Fibroblast of lung (primary cell): ENCODE measurements at regions not wholly inside any gene's neighbourhood (a gene's known extent, or its start where the extent isn't known, plus 50 kb on each side); places are given as distances from the start of the nearest gene placed in this dataset.

Source experiments
- DNase-seq, 2 donors: peaks; one replicate each; pipeline versions ENCODE4 v3.0.0 to v3.0.0-alpha.2; 2010; ENCODE audit warnings: low read depth in 2 of 2
- H2AFZ ChIP-seq: 2 replicates; pipeline ENCODE4 v1.5.1; 2012; ENCODE audit warnings: low read length, control low read depth, inconsistent platforms
- H3K27ac ChIP-seq: 2 replicates; pipeline ENCODE4 v1.5.1; 2011; ENCODE audit warnings: low read length, control low read depth; ENCODE audit not compliant: insufficient read depth
- H3K27me3 ChIP-seq: 2 replicates; pipeline ENCODE4 v1.5.1; 2011; ENCODE audit warnings: mild to moderate bottlenecking, low read length; ENCODE audit not compliant: control insufficient read depth, insufficient read depth
- H3K36me3 ChIP-seq: 2 replicates; pipeline ENCODE4 v1.5.1; 2011; ENCODE audit warnings: low read length; ENCODE audit not compliant: control insufficient read depth, insufficient read depth
- H3K4me1 ChIP-seq: 2 replicates; pipeline ENCODE4 v1.5.1; 2011; ENCODE audit warnings: low read length; ENCODE audit not compliant: control insufficient read depth, insufficient read depth; ENCODE audit errors: extremely low read depth
- H3K4me2 ChIP-seq: 2 replicates; pipeline ENCODE4 v1.5.1; 2011; ENCODE audit warnings: low read length, control low read depth; ENCODE audit not compliant: insufficient read depth; ENCODE audit errors: extremely low read depth
- H3K4me3 ChIP-seq, 4 experiments: fragments of 200-600 bp in 1 of 4; sonication (generic) in 1 of 4; replicated peaks in 1 of 4; 2 replicates each; pipeline ENCODE4 v1.5.1; 2011 to 2016; ENCODE audit warnings: low read length in 4 of 4, low read depth in 3 of 4, mild to moderate bottlenecking in 3 of 4, control low read depth in 2 of 4, inconsistent platforms in 1 of 4, mixed read lengths in 1 of 4; ENCODE audit not compliant: insufficient read depth in 1 of 4; ENCODE audit errors: control extremely low read depth in 1 of 4
- H3K79me2 ChIP-seq: 2 replicates; pipeline ENCODE4 v1.5.1; 2012; ENCODE audit warnings: mild to moderate bottlenecking, low read length, inconsistent platforms; ENCODE audit not compliant: control insufficient read depth, insufficient read depth
- H3K9ac ChIP-seq: 2 replicates; pipeline ENCODE4 v1.5.1; 2011; ENCODE audit warnings: mild to moderate bottlenecking, low read length, control low read depth; ENCODE audit not compliant: insufficient read depth
- H3K9me3 ChIP-seq: 2 replicates; pipeline ENCODE4 v1.5.1; 2012; ENCODE audit warnings: low read depth, low read length; ENCODE audit not compliant: control insufficient read depth, insufficient read depth
- H4K20me1 ChIP-seq: 2 replicates; pipeline ENCODE4 v1.5.1; 2011; ENCODE audit warnings: low read length; ENCODE audit not compliant: control insufficient read depth, insufficient read depth; ENCODE audit errors: extremely low read depth
- CTCF ChIP-seq, 2 donors: IDR thresholded peaks in 1 of 2; conservative IDR thresholded peaks in 1 of 2; 1 replicate in 1 of 2; 2 replicates in 1 of 2; pipeline ENCODE4 v1.5.1; 2011 to 2012; ENCODE audit warnings: low read length in 2 of 2, control low read depth in 1 of 2, inconsistent platforms in 1 of 2, low read depth in 1 of 2, mild to moderate bottlenecking in 1 of 2
- EZH2 ChIP-seq: IDR thresholded peaks from 2 replicates; pipeline ENCODE4 v1.5.1; 2012; ENCODE audit warnings: low read length, control low read depth, mild to moderate bottlenecking; ENCODE audit errors: missing control alignments

GRCh38 chr5:165457859-165458481 is 1952.6 kb downstream of the MAT2B start:
- Histone ChIP-seq H3K4me2 (no peak overlapping the region), H3K27ac (no peak overlapping the region), H3K4me3 (no peak overlapping the region), H3K9me3 (no peaks in the 10 kb centered on the region), H3K36me3 (no peaks in the 10 kb centered on the region), H3K27me3 (no peaks in the 10 kb centered on the region), H4K20me1 (no peaks in the 10 kb centered on the region), H3K9ac (no peak overlapping the region), H3K79me2 (no peaks in the 10 kb centered on the region), H2AFZ (no peak overlapping the region), H3K4me1 (no peaks in the 10 kb centered on the region)
- peak; percentile 46 to 72 for DNase-seq
- TF ChIP-seq CTCF (conservative IDR thresholded peaks at IDR 0.05 in 1 of 2, IDR thresholded peaks at IDR 0.05 in 1 of 2; ENCODE audit: low read depth in 1 of 2, low read length in 2 of 2), result peak; percentile 25 to 82
- TF ChIP-seq EZH2, result no peak

- no peaks in the 10 kb centered on the region for H3K79me2 ChIP-seq
- H4K20me1 ChIP-seq, result no peaks in the 10 kb centered on the region
- H3K27me3 ChIP-seq, result no peaks in the 10 kb centered on the region
- peak; percentile 17 to 24 for DNase-seq
- TF ChIP-seq CTCF (conservative IDR thresholded peaks at IDR 0.05 in 1 of 2, IDR thresholded peaks at IDR 0.05 in 1 of 2; ENCODE audit: low read depth in 1 of 2, low read length in 2 of 2) (no peak), EZH2 (no peak)
- H3K4me1 ChIP-seq, result no peaks in the 10 kb centered on the region
- H2AFZ ChIP-seq, result no peak overlapping the region
- H3K27ac ChIP-seq, result no peak overlapping the region
- no peak overlapping the region for H3K4me2 ChIP-seq
- H3K4me3 ChIP-seq, result no peak overlapping the region
- no peaks in the 10 kb centered on the region for H3K9me3 ChIP-seq
- no peaks in the 10 kb centered on the region for H3K36me3 ChIP-seq
- H3K9ac ChIP-seq, result no peak overlapping the region
Observed at GRCh38 chr5:165459232-165459631, 1953.8 kb downstream of the MAT2B start.

GRCh38 chr5:165460911-165461310 is 1955.5 kb downstream of the MAT2B start:
- no peaks in the 10 kb centered on the region for H3K4me1 ChIP-seq
- peak; percentile 10 to 32 for DNase-seq
- H4K20me1 ChIP-seq, result no peaks in the 10 kb centered on the region
- H3K27ac ChIP-seq, result no peak overlapping the region
- H3K9me3 ChIP-seq, result no peaks in the 10 kb centered on the region
- no peaks in the 10 kb centered on the region for H3K27me3 ChIP-seq
- H2AFZ ChIP-seq, result no peak overlapping the region
- H3K4me2 ChIP-seq, result no peak overlapping the region
- no peak overlapping the region for H3K4me3 ChIP-seq
- TF ChIP-seq EZH2, result no peak
- TF ChIP-seq CTCF (conservative IDR thresholded peaks at IDR 0.05 in 1 of 2, IDR thresholded peaks at IDR 0.05 in 1 of 2; ENCODE audit: low read depth in 1 of 2, low read length in 2 of 2), result no peak
- H3K9ac ChIP-seq, result no peak overlapping the region
- no peaks in the 10 kb centered on the region for H3K79me2 ChIP-seq
- no peaks in the 10 kb centered on the region for H3K36me3 ChIP-seq
